B cell (primary cell): ENCODE measurements at regions not wholly inside any gene's neighbourhood (a gene's known extent, or its start where the extent isn't known, plus 50 kb on each side); places are given as distances from the start of the nearest gene placed in this dataset.

Source experiments
- ATAC-seq: fragments of 200-7000 bp; cut with Tn5 transposase; one replicate; pipeline ENCODE4 v1.10.0; 2021; ENCODE audit warnings: low read depth, mild to moderate bottlenecking, moderate number of reproducible peaks, moderate library complexity
- CTCF ChIA-PET: fragments of 350-600 bp; sonication (Branson Sonifier 250); formaldehyde crosslinking; loops from one replicate; lab custom pipeline; 2021; ENCODE audit warnings: antibody characterized with exemption, inconsistent platforms; lab: Charles Lee
- POLR2A ChIA-PET: fragments of 350-600 bp; sonication (Branson Sonifier 250); formaldehyde crosslinking; loops from one replicate; lab custom pipeline; 2021; ENCODE audit warnings: antibody characterized with exemption; lab: Charles Lee
- DNase-seq: peaks from one replicate; pipeline ENCODE4 v3.0.0; 2013
- H2AFZ ChIP-seq: 2 replicates; pipeline ENCODE4 v1.6.1; 2012; ENCODE audit warnings: mild to moderate bottlenecking, low read depth, low read length; ENCODE audit not compliant: insufficient read depth, poor library complexity, severe bottlenecking
- H3K27ac ChIP-seq, 2 donors: 1 replicate in 1 of 2; 2 replicates in 1 of 2; pipeline ENCODE4 v1.5.1; 2012 to 2013; ENCODE audit warnings: low read length in 2 of 2, mild to moderate bottlenecking in 2 of 2, moderate library complexity in 1 of 2
- H3K27me3 ChIP-seq, 4 experiments: fragments of 200-600 bp in 1 of 4; sonication (generic) in 1 of 4; replicated peaks in 1 of 4; 1 replicate in 2 of 4; 2 replicates in 2 of 4; pipeline versions ENCODE4 v1.6.1 to v1.7.0; 2013 to 2016; ENCODE audit warnings: low read length in 3 of 4, mild to moderate bottlenecking in 2 of 4, mixed read lengths in 1 of 4, moderate library complexity in 1 of 4; ENCODE audit not compliant: insufficient read depth in 4 of 4, control insufficient read depth in 3 of 4; ENCODE audit errors: control extremely low read depth in 1 of 4
- H3K36me3 ChIP-seq, 2 experiments: replicated peaks in 1 of 2; 1 replicate in 1 of 2; 2 replicates in 1 of 2; pipeline versions ENCODE4 v1.6.1 to v1.7.1; 2013; ENCODE audit warnings: low read length in 1 of 2; ENCODE audit not compliant: insufficient read depth in 2 of 2, control insufficient read depth in 1 of 2; ENCODE audit errors: control extremely low read depth in 1 of 2, extremely low read depth in 1 of 2
- H3K4me1 ChIP-seq, 2 donors: fragments of 200-600 bp in 1 of 2; sonication (generic) in 1 of 2; 1 replicate in 1 of 2; 2 replicates in 1 of 2; pipeline versions ENCODE4 v1.5.1 to v1.6.1; 2013 to 2017; ENCODE audit warnings: low read length in 2 of 2; ENCODE audit not compliant: control insufficient read depth in 2 of 2, insufficient read depth in 2 of 2
- H3K4me2 ChIP-seq: replicated peaks from 2 replicates; pipeline ENCODE3; 2012; ENCODE audit warnings: mild to moderate bottlenecking, low read depth, low read length; ENCODE audit not compliant: poor library complexity, severe bottlenecking
- H3K4me3 ChIP-seq, 5 experiments: fragments of 200-600 bp in 1 of 5; sonication (generic) in 1 of 5; 1 replicate in 3 of 5; 2 replicates in 2 of 5; pipeline versions ENCODE4 v1.5.1 to v1.7.0; 2011 to 2016; ENCODE audit warnings: low read length in 4 of 5, mild to moderate bottlenecking in 4 of 5, low read depth in 2 of 5, control low read depth in 1 of 5, moderate library complexity in 1 of 5; ENCODE audit not compliant: insufficient read depth in 1 of 5; ENCODE audit errors: control extremely low read depth in 1 of 5, extremely low read depth in 1 of 5
- H3K79me2 ChIP-seq: fragments of 200-600 bp; sonication (generic); one replicate; pipeline ENCODE4 v1.6.0; 2016; ENCODE audit warnings: low read length; ENCODE audit not compliant: control insufficient read depth, insufficient read depth
- H3K9ac ChIP-seq: fragments of 200-600 bp; sonication (generic); 2 replicates; pipeline ENCODE4 v1.6.1; 2017; ENCODE audit warnings: mild to moderate bottlenecking, low read length, moderate library complexity
- H3K9me3 ChIP-seq, 3 donors: one replicate each; pipeline versions ENCODE4 v1.6.1 to v1.7.1; 2013; ENCODE audit warnings: low read length in 2 of 3; ENCODE audit not compliant: control insufficient read depth in 2 of 3, insufficient read depth in 1 of 3; ENCODE audit errors: control extremely low read depth in 1 of 3
- H4K20me1 ChIP-seq: 2 replicates; pipeline ENCODE4 v1.6.0; 2012; ENCODE audit warnings: mild to moderate bottlenecking, low read length; ENCODE audit not compliant: insufficient read depth, control insufficient read depth, poor library complexity, severe bottlenecking
- H3K27ac Mint-ChIP-seq: one replicate; pipeline ENCODE4 v1.8.0; 2021; ENCODE audit warnings: mixed read lengths
- H3K27me3 Mint-ChIP-seq: one replicate; pipeline ENCODE4 v1.8.0; 2021; ENCODE audit warnings: mixed read lengths
- H3K4me1 Mint-ChIP-seq: one replicate; pipeline ENCODE4 v1.8.0; 2021; ENCODE audit warnings: mixed read lengths
- H3K4me3 Mint-ChIP-seq: one replicate; pipeline ENCODE4 v1.8.0; 2021; ENCODE audit warnings: mixed read lengths
- H3K9me3 Mint-ChIP-seq: one replicate; pipeline ENCODE4 v1.8.0; 2022; ENCODE audit warnings: mixed read lengths; ENCODE audit not compliant: insufficient read depth
- CTCF ChIP-seq: fragments of 200-600 bp; IDR thresholded peaks from one replicate; pipeline ENCODE4 v1.8.0; 2022; ENCODE audit warnings: antibody characterized with exemption, mild to moderate bottlenecking
- EZH2 ChIP-seq: IDR thresholded peaks from 2 replicates; pipeline ENCODE4 v1.6.1; 2012; ENCODE audit warnings: borderline replicate concordance, low read depth, mild to moderate bottlenecking, moderate library complexity, low read length; ENCODE audit not compliant: insufficient read depth, poor library complexity, severe bottlenecking
- WGBS: methylation state at CpG from one replicate; pipeline ENCODE4 v1.1.5; 2013; ENCODE audit warnings: missing lambda C conversion rate; ENCODE audit not compliant: insufficient coverage; 5-methylcytosine and 5-hydroxymethylcytosine counted together
- intact Hi-C: fragments of 100-400 bp; cut with micrococcal nuclease; formaldehyde crosslinking; loops from one replicate; pipeline ENCODE4 v1.10.0; 2022

DNA sequence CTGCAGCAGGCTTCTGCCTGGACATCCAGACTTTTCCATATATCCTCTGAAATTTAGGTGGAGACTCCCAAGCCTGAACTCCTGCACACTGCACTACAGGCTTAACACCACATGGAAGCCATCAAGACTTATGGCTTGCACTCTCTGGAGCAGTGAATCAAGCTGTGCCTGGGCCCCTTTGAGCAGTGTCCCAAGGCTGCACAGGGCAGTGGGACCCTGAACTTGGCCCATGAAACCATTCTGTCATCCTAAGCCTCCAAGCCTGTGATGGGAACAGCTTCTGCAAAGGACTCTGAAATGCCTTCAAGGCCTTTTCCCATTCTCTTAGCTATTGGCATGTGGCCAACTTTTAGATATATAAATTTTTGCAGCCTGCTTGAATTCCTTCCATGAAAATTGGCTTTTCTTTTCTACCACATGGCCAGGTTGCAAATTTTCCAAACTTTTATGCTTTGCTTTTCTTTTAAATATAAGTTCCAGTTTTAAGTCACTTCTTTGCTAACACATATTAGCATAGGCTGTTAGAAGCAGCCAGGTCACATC lies 257.8 kb upstream of the DCBLD2 start:
- H3K4me1 ChIP-seq, result no peaks in the 10 kb centered on the region
- no peak for DNase-seq
- ChIA-PET POLR2A (no interaction called here), CTCF (no interaction called here)
- H3K9ac ChIP-seq, result no peak overlapping the region
- no peaks in the 10 kb centered on the region for H3K79me2 ChIP-seq
- H3K4me2 ChIP-seq, result no peak overlapping the region
- H3K27ac Mint-ChIP-seq, result no peak overlapping the region
- H4K20me1 ChIP-seq, result no peaks in the 10 kb centered on the region
- no peak overlapping the region for H3K4me3 Mint-ChIP-seq
- no peak for TF ChIP-seq EZH2
- TF ChIP-seq CTCF, result no peak
- peaks cover 0 to 18% (median 10%) of the 10 kb centered on the region in 3 donors for H3K9me3 ChIP-seq
- H3K27ac ChIP-seq, result no peak overlapping the region
- no peaks in the 10 kb centered on the region for H3K9me3 Mint-ChIP-seq
- no peak for ATAC-seq
- no peaks in the 10 kb centered on the region for H3K4me1 Mint-ChIP-seq
- no peak overlapping the region for H3K4me3 ChIP-seq
- no peaks in the 10 kb centered on the region for H3K27me3 Mint-ChIP-seq
- no peaks in the 10 kb centered on the region for H3K27me3 ChIP-seq
- no peaks in the 10 kb centered on the region for H3K36me3 ChIP-seq
- intact Hi-C loops, result no loop called here
- no peak overlapping the region for H2AFZ ChIP-seq

DNA sequence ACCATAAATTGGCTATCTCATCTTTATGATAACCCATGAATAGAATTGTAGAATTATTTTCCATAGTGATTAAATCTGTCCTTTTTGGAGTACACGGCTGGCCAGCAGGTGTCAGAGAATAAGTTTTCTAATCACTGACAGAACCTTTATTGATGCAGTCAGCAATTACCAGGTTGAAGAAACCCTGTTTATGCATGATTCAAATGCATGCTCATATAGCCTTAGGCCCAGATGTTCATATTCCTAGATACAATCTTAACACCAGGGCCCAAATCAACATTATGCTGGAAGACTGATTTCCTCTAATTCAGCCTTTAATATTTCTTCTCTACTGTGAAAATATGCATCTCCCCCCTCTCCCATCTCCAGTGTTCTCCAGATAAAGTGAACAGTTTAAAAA lies 243.5 kb upstream of the DCBLD2 start:
- intact Hi-C loops, result no loop called here
- Histone ChIP-seq H4K20me1 (no peaks in the 10 kb centered on the region), H3K9ac (no peak overlapping the region), H3K4me1 (no peaks in the 10 kb centered on the region), H3K79me2 (no peaks in the 10 kb centered on the region), H3K4me3 (no peak overlapping the region), H3K9me3 (no peaks in the 10 kb centered on the region), H2AFZ (no peak overlapping the region), H3K4me2 (no peak overlapping the region), H3K27ac (no peak overlapping the region), H3K27me3 (no peaks in the 10 kb centered on the region), H3K36me3 (no peaks in the 10 kb centered on the region)
- H3K4me3 Mint-ChIP-seq, result no peak overlapping the region
- 80% methylated on average over 1 of the region's 1 CpG for WGBS
- ATAC-seq, result no peak
- POLR2A ChIA-PET, result no interaction called here
- no peaks in the 10 kb centered on the region for H3K27me3 Mint-ChIP-seq
- no peaks in the 10 kb centered on the region for H3K4me1 Mint-ChIP-seq
- no peak overlapping the region for H3K27ac Mint-ChIP-seq
- CTCF ChIA-PET, result no interaction called here
- peaks cover 2% of the 10 kb centered on the region for H3K9me3 Mint-ChIP-seq
- DNase-seq, result no peak
- TF ChIP-seq EZH2 (no peak), CTCF (no peak)
